ENCODE measurements at regions not wholly inside any gene's neighbourhood (a gene's known extent, or its start where the extent isn't known, plus 50 kb on each side); places are given as distances from the start of the nearest gene placed in this dataset.

GRCh38 chr18:8969639-8970390 is 132.7 kb upstream of the NDUFV2 start:
- Histone ChIP-seq H3K9ac (ENCODE audit: low read length) (no peak overlapping the region), H3K9me3 (ENCODE audit: control extremely low read depth in 1 of 3, control insufficient read depth in 2 of 3, insufficient read depth in 1 of 3, low read length in 2 of 3) (no peaks in the 10 kb centered on the region), H3K36me3 (replicated peaks in 1 of 2; ENCODE audit: control extremely low read depth in 1 of 2, control insufficient read depth in 1 of 2, extremely low read depth in 1 of 2, insufficient read depth in 2 of 2, low read length in 1 of 2) (no peaks in the 10 kb centered on the region), H3K27ac (ENCODE audit: low read length in 2 of 2) (no peak overlapping the region), H3K79me2 (ENCODE audit: control insufficient read depth, insufficient read depth, low read length) (no peaks in the 10 kb centered on the region), H3K4me2 (replicated peaks; ENCODE audit: low read depth, low read length, poor library complexity, severe bottlenecking) (no peak overlapping the region), H2AFZ (ENCODE audit: insufficient read depth, low read depth, low read length, poor library complexity, severe bottlenecking) (no peak overlapping the region), H3K27me3 (replicated peaks in 1 of 4; ENCODE audit: control extremely low read depth in 1 of 4, control insufficient read depth in 3 of 4, insufficient read depth in 4 of 4, low read length in 3 of 4) (no peaks in the 10 kb centered on the region), H4K20me1 (ENCODE audit: control insufficient read depth, insufficient read depth, low read length, poor library complexity, severe bottlenecking) (no peaks in the 10 kb centered on the region), H3K4me3 (ENCODE audit: control extremely low read depth in 1 of 5, extremely low read depth in 1 of 5, insufficient read depth in 1 of 5, low read depth in 2 of 5, low read length in 4 of 5) (no peak overlapping the region), H3K4me1 (ENCODE audit: control insufficient read depth in 2 of 2, insufficient read depth in 2 of 2, low read length in 2 of 2) (peaks cover 21 to 22% of the 10 kb centered on the region in 2 donors)
- H3K9me3 Mint-ChIP-seq (ENCODE audit: insufficient read depth), result peaks cover 2% of the 10 kb centered on the region
- POLR2A ChIA-PET, result no interaction called here
- DNase-seq, result no peak
- no peak for ATAC-seq (ENCODE audit: low read depth)
- intact Hi-C loops (cut with micrococcal nuclease), result loop anchor here (10.0 kb wide), 1 partner anchor 155 kb away; no protein-coding TSS in a partner anchor
- CTCF ChIA-PET, result interaction anchor here (0.9 to 1.5 kb wide), 3 partner anchors 12 to 274 kb away, joined by 3 to 4 read pairs (median 3); no protein-coding TSS in a partner anchor
- TF ChIP-seq, protein P1, sequence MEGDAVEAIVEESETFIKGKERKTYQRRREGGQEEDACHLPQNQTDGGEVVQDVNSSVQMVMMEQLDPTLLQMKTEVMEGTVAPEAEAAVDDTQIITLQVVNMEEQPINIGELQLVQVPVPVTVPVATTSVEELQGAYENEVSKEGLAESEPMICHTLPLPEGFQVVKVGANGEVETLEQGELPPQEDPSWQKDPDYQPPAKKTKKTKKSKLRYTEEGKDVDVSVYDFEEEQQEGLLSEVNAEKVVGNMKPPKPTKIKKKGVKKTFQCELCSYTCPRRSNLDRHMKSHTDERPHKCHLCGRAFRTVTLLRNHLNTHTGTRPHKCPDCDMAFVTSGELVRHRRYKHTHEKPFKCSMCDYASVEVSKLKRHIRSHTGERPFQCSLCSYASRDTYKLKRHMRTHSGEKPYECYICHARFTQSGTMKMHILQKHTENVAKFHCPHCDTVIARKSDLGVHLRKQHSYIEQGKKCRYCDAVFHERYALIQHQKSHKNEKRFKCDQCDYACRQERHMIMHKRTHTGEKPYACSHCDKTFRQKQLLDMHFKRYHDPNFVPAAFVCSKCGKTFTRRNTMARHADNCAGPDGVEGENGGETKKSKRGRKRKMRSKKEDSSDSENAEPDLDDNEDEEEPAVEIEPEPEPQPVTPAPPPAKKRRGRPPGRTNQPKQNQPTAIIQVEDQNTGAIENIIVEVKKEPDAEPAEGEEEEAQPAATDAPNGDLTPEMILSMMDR (IDR thresholded peaks at IDR 0.05), result no peak
- no peak for TF ChIP-seq EZH2 (IDR thresholded peaks at IDR 0.05; ENCODE audit: borderline replicate concordance, insufficient read depth, low read depth, low read length, poor library complexity, severe bottlenecking)
- no peak overlapping the region for H3K4me3 Mint-ChIP-seq
- 94% methylated on average over 2 of the region's 4 CpGs for WGBS (ENCODE audit: insufficient coverage)
- H3K27ac Mint-ChIP-seq, result no peak overlapping the region
- H3K4me1 Mint-ChIP-seq, result peaks cover 24% of the 10 kb centered on the region
- H3K27me3 Mint-ChIP-seq, result peaks cover 3% of the 10 kb centered on the region

DNA sequence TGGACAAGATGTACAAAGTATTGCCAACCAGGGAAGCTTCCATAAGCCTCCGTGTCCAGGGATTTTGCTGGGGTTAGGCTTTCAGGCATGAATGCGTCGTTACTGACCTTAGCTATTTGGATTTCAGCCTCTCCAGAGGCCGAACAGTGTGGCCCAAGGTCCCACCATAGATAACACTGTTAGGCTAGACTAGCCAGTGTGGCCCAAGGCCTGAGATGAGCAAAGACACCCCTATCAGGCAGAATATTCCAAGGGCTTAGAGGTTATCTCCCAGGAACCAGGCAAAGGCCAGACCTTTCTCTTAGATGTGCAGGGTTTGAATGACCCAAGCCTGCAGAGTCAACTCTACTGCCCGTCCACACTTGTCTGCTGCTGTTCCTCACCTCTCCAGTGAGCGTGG is 131.7 kb upstream of the NDUFV2 start:
- no peaks in the 10 kb centered on the region for H3K79me2 ChIP-seq (ENCODE audit: control insufficient read depth, insufficient read depth, low read length)
- peak overlapping the region; percentile 10 for H2AFZ ChIP-seq (ENCODE audit: insufficient read depth, low read depth, low read length, poor library complexity, severe bottlenecking)
- Mint-ChIP-seq H3K27ac (no peak overlapping the region), H3K27me3 (peaks cover 3% of the 10 kb centered on the region), H3K9me3 (ENCODE audit: insufficient read depth) (peaks cover 2% of the 10 kb centered on the region), H3K4me3 (no peak overlapping the region), H3K4me1 (peaks cover 24% of the 10 kb centered on the region)
- no peak overlapping the region for H3K9ac ChIP-seq (ENCODE audit: low read length)
- ChIA-PET CTCF (interaction anchor here (0.6 to 1.5 kb wide), 4 partner anchors 11 to 323 kb away, joined by 3 to 4 read pairs (median 3); no protein-coding TSS in a partner anchor), POLR2A (no interaction called here)
- H4K20me1 ChIP-seq (ENCODE audit: control insufficient read depth, insufficient read depth, low read length, poor library complexity, severe bottlenecking), result no peaks in the 10 kb centered on the region
- no peaks in the 10 kb centered on the region for H3K27me3 ChIP-seq (replicated peaks in 1 of 4; ENCODE audit: control extremely low read depth in 1 of 4, control insufficient read depth in 3 of 4, insufficient read depth in 4 of 4, low read length in 3 of 4)
- H3K4me3 ChIP-seq (ENCODE audit: control extremely low read depth in 1 of 5, extremely low read depth in 1 of 5, insufficient read depth in 1 of 5, low read depth in 2 of 5, low read length in 4 of 5), result no peak overlapping the region
- DNase-seq (no peak), ATAC-seq (ENCODE audit: low read depth) (no peak)
- no peak overlapping the region for H3K4me2 ChIP-seq (replicated peaks; ENCODE audit: low read depth, low read length, poor library complexity, severe bottlenecking)
- WGBS (ENCODE audit: insufficient coverage), result 100% methylated on average over 5 of the region's 6 CpGs
- no peak overlapping the region for H3K27ac ChIP-seq (ENCODE audit: low read length in 2 of 2)
- intact Hi-C loops (cut with micrococcal nuclease), result loop anchor here (10.0 kb wide), 1 partner anchor 156 kb away; no protein-coding TSS in a partner anchor
- TF ChIP-seq EZH2 (IDR thresholded peaks at IDR 0.05; ENCODE audit: borderline replicate concordance, insufficient read depth, low read depth, low read length, poor library complexity, severe bottlenecking), result no peak
- TF ChIP-seq, protein P1 (IDR thresholded peaks at IDR 0.05), result no peak
- peaks cover 21 to 22% of the 10 kb centered on the region in 2 donors for H3K4me1 ChIP-seq (ENCODE audit: control insufficient read depth in 2 of 2, insufficient read depth in 2 of 2, low read length in 2 of 2)
- no peaks in the 10 kb centered on the region for H3K9me3 ChIP-seq (ENCODE audit: control extremely low read depth in 1 of 3, control insufficient read depth in 2 of 3, insufficient read depth in 1 of 3, low read length in 2 of 3)
- H3K36me3 ChIP-seq (replicated peaks in 1 of 2; ENCODE audit: control extremely low read depth in 1 of 2, control insufficient read depth in 1 of 2, extremely low read depth in 1 of 2, insufficient read depth in 2 of 2, low read length in 1 of 2), result no peaks in the 10 kb centered on the region
